Endodermal cell (in vitro differentiated cells): ENCODE measurements at regions not wholly inside any gene's neighbourhood (a gene's known extent, or its start where the extent isn't known, plus 50 kb on each side); places are given as distances from the start of the nearest gene placed in this dataset.

Experiments used
- DNase-seq: peaks from one replicate; pipeline ENCODE4 v3.0.0-alpha.2; 2017
- H3K27ac ChIP-seq: 2 replicates; pipeline ENCODE4 v1.5.1; 2013; ENCODE audit warnings: mild to moderate bottlenecking, low read depth, low read length, moderate library complexity
- H3K27me3 ChIP-seq: 2 replicates; pipeline ENCODE4 v1.6.1; 2013; ENCODE audit warnings: mild to moderate bottlenecking, low read length, moderate library complexity; ENCODE audit not compliant: insufficient read depth, control insufficient read depth, poor library complexity, severe bottlenecking
- H3K36me3 ChIP-seq: 2 replicates; pipeline ENCODE4 v1.7.0; 2013; ENCODE audit warnings: mild to moderate bottlenecking, low read length, moderate library complexity; ENCODE audit not compliant: control insufficient read depth, insufficient read depth
- H3K4me1 ChIP-seq: one replicate; pipeline ENCODE4 v1.7.0; 2013; ENCODE audit warnings: low read length; ENCODE audit not compliant: control insufficient read depth, insufficient read depth
- H3K4me3 ChIP-seq: 2 replicates; pipeline ENCODE4 v1.5.1; 2013; ENCODE audit warnings: mild to moderate bottlenecking, low read length, moderate library complexity
- H3K9ac ChIP-seq: 2 replicates; pipeline ENCODE4 v1.6.1; 2013; ENCODE audit warnings: mild to moderate bottlenecking, low read length, moderate library complexity; ENCODE audit not compliant: poor library complexity, severe bottlenecking; ENCODE audit errors: extremely low read depth
- H3K9me3 ChIP-seq: 2 replicates; pipeline ENCODE4 v1.6.1; 2013; ENCODE audit warnings: mild to moderate bottlenecking, low read length, moderate library complexity; ENCODE audit not compliant: control insufficient read depth
- H3K27ac Mint-ChIP-seq: 2 replicates; pipeline ENCODE4 v1.8.0; 2020; ENCODE audit warnings: mixed read lengths
- H3K27me3 Mint-ChIP-seq: 2 replicates; pipeline ENCODE4 v1.8.0; 2021; ENCODE audit warnings: mild to moderate bottlenecking, mixed read lengths; ENCODE audit not compliant: insufficient read depth
- H3K36me3 Mint-ChIP-seq: 2 replicates; pipeline ENCODE4 v1.8.0; 2020; ENCODE audit warnings: low read depth, mixed read lengths
- H3K4me1 Mint-ChIP-seq: 2 replicates; pipeline ENCODE4 v1.8.0; 2020; ENCODE audit warnings: mixed read lengths
- H3K4me3 Mint-ChIP-seq: 2 replicates; pipeline ENCODE4 v1.8.0; 2020; ENCODE audit warnings: mild to moderate bottlenecking, moderate library complexity, mixed read lengths
- H3K9me3 Mint-ChIP-seq: 2 replicates; pipeline ENCODE4 v1.8.0; 2020; ENCODE audit warnings: mild to moderate bottlenecking, mixed read lengths
- WGBS, 2 experiments: methylation state at CpG; one replicate each; pipeline versions ENCODE4 v1.1.5 to v1.1.7; 2013; ENCODE audit warnings: missing lambda C conversion rate in 2 of 2, mixed read lengths in 1 of 2; ENCODE audit not compliant: insufficient coverage in 1 of 2, insufficient read length in 1 of 2; 5-methylcytosine and 5-hydroxymethylcytosine counted together
- TF ChIP-seq, protein P1 (sequence below): fragments of 200-600 bp; sonication (generic); conservative IDR thresholded peaks from 2 replicates; pipeline ENCODE4 v1.5.0; 2021; ENCODE audit warnings: antibody characterized with exemption, mild to moderate bottlenecking

GRCh38 chr9:111250875-111251842, 78.9 kb downstream of the OR2K2 start:
- 84 to 89% methylated on average over 4 to 7 of the region's 8 CpGs for WGBS, 2 experiments
- Mint-ChIP-seq H3K27me3 (no peaks in the 10 kb centered on the region), H3K4me1 (peaks cover 4% of the 10 kb centered on the region), H3K36me3 (no peaks in the 10 kb centered on the region), H3K27ac (no peak overlapping the region), H3K9me3 (no peaks in the 10 kb centered on the region), H3K4me3 (no peak overlapping the region)
- no peaks in the 10 kb centered on the region for H3K36me3 ChIP-seq
- H3K4me3 ChIP-seq = no peak overlapping the region
- H3K27ac ChIP-seq = no peak overlapping the region
- no peaks in the 10 kb centered on the region for H3K9me3 ChIP-seq
- TF ChIP-seq, protein P1, sequence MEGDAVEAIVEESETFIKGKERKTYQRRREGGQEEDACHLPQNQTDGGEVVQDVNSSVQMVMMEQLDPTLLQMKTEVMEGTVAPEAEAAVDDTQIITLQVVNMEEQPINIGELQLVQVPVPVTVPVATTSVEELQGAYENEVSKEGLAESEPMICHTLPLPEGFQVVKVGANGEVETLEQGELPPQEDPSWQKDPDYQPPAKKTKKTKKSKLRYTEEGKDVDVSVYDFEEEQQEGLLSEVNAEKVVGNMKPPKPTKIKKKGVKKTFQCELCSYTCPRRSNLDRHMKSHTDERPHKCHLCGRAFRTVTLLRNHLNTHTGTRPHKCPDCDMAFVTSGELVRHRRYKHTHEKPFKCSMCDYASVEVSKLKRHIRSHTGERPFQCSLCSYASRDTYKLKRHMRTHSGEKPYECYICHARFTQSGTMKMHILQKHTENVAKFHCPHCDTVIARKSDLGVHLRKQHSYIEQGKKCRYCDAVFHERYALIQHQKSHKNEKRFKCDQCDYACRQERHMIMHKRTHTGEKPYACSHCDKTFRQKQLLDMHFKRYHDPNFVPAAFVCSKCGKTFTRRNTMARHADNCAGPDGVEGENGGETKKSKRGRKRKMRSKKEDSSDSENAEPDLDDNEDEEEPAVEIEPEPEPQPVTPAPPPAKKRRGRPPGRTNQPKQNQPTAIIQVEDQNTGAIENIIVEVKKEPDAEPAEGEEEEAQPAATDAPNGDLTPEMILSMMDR = no peak
- no peaks in the 10 kb centered on the region for H3K4me1 ChIP-seq
- H3K27me3 ChIP-seq = no peaks in the 10 kb centered on the region
- DNase-seq = no peak
- H3K9ac ChIP-seq = no peak overlapping the region

DNA sequence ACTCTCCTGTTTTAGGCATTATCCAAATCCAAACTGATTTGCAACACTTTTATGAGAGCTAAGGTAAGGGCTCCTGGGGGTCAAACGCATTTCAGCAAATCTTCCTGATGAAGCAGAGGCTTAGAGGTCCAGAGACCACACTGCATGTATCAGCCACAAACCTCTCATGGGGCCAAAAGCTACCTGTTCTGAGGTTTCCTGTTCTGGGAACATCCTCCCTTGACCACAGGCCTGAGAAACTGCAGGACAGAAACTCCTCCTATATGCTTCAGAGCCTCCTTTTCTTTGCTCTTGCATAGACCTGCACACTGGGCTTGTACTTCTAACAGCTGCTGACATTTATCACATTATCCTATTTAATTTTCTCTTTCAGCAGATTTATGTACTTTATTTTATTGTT, 92.6 kb downstream of the OR2K2 start:
- Histone ChIP-seq H3K27me3 (no peaks in the 10 kb centered on the region), H3K27ac (no peak overlapping the region), H3K36me3 (no peaks in the 10 kb centered on the region), H3K9ac (no peak overlapping the region), H3K4me3 (no peak overlapping the region), H3K4me1 (peaks cover 2% of the 10 kb centered on the region), H3K9me3 (no peaks in the 10 kb centered on the region)
- no peak overlapping the region for H3K27ac Mint-ChIP-seq
- DNase-seq = no peak
- no peaks in the 10 kb centered on the region for H3K36me3 Mint-ChIP-seq
- H3K4me1 Mint-ChIP-seq = peaks cover 37% of the 10 kb centered on the region
- 80% methylated on average over 1 of the region's 1 CpG; no CpG with 5 or more reads in 1 of the 2 experiments for WGBS, 2 experiments
- H3K27me3 Mint-ChIP-seq = peaks cover 2% of the 10 kb centered on the region
- TF ChIP-seq, protein P1 = no peak
- H3K4me3 Mint-ChIP-seq = no peak overlapping the region
- H3K9me3 Mint-ChIP-seq = no peaks in the 10 kb centered on the region

- Mint-ChIP-seq H3K27me3 (peaks cover 2% of the 10 kb centered on the region), H3K4me1 (peaks cover 43% of the 10 kb centered on the region), H3K36me3 (no peaks in the 10 kb centered on the region), H3K4me3 (no peak overlapping the region), H3K27ac (no peak overlapping the region), H3K9me3 (no peaks in the 10 kb centered on the region)
- Histone ChIP-seq H3K4me3 (peak overlapping the region; percentile 12), H3K4me1 (peaks cover 2% of the 10 kb centered on the region), H3K9me3 (no peaks in the 10 kb centered on the region), H3K27me3 (no peaks in the 10 kb centered on the region), H3K27ac (no peak overlapping the region), H3K36me3 (no peaks in the 10 kb centered on the region), H3K9ac (no peak overlapping the region)
- TF ChIP-seq, protein P1 = no peak
- WGBS, 2 experiments = 84 to 100% methylated on average over 1 to 2 of the region's 2 CpGs
- no peak for DNase-seq
Measured at GRCh38 chr9:111236332-111236731, 93.7 kb downstream of the OR2K2 start.
